Endodermal cell (in vitro differentiated cells): ENCODE measurements at regions not wholly inside any gene's neighbourhood (a gene's known extent, or its start where the extent isn't known, plus 50 kb on each side); places are given as distances from the start of the nearest gene placed in this dataset.
"Not testable (repeated sequence)": the region's sequence is repeated elsewhere in the genome, so short reads cannot be mapped to it uniquely, and the experiment has no call there.

Experiments used
- DNase-seq: peaks from one replicate; pipeline ENCODE4 v3.0.0-alpha.2; 2017
- H3K27ac ChIP-seq: 2 replicates; pipeline ENCODE4 v1.5.1; 2013; ENCODE audit warnings: mild to moderate bottlenecking, low read depth, low read length, moderate library complexity
- H3K27me3 ChIP-seq: 2 replicates; pipeline ENCODE4 v1.6.1; 2013; ENCODE audit warnings: mild to moderate bottlenecking, low read length, moderate library complexity; ENCODE audit not compliant: insufficient read depth, control insufficient read depth, poor library complexity, severe bottlenecking
- H3K36me3 ChIP-seq: 2 replicates; pipeline ENCODE4 v1.7.0; 2013; ENCODE audit warnings: mild to moderate bottlenecking, low read length, moderate library complexity; ENCODE audit not compliant: control insufficient read depth, insufficient read depth
- H3K4me1 ChIP-seq: one replicate; pipeline ENCODE4 v1.7.0; 2013; ENCODE audit warnings: low read length; ENCODE audit not compliant: control insufficient read depth, insufficient read depth
- H3K4me3 ChIP-seq: 2 replicates; pipeline ENCODE4 v1.5.1; 2013; ENCODE audit warnings: mild to moderate bottlenecking, low read length, moderate library complexity
- H3K9ac ChIP-seq: 2 replicates; pipeline ENCODE4 v1.6.1; 2013; ENCODE audit warnings: mild to moderate bottlenecking, low read length, moderate library complexity; ENCODE audit not compliant: poor library complexity, severe bottlenecking; ENCODE audit errors: extremely low read depth
- H3K9me3 ChIP-seq: 2 replicates; pipeline ENCODE4 v1.6.1; 2013; ENCODE audit warnings: mild to moderate bottlenecking, low read length, moderate library complexity; ENCODE audit not compliant: control insufficient read depth
- H3K27ac Mint-ChIP-seq: 2 replicates; pipeline ENCODE4 v1.8.0; 2020; ENCODE audit warnings: mixed read lengths
- H3K27me3 Mint-ChIP-seq: 2 replicates; pipeline ENCODE4 v1.8.0; 2021; ENCODE audit warnings: mild to moderate bottlenecking, mixed read lengths; ENCODE audit not compliant: insufficient read depth
- H3K36me3 Mint-ChIP-seq: 2 replicates; pipeline ENCODE4 v1.8.0; 2020; ENCODE audit warnings: low read depth, mixed read lengths
- H3K4me1 Mint-ChIP-seq: 2 replicates; pipeline ENCODE4 v1.8.0; 2020; ENCODE audit warnings: mixed read lengths
- H3K4me3 Mint-ChIP-seq: 2 replicates; pipeline ENCODE4 v1.8.0; 2020; ENCODE audit warnings: mild to moderate bottlenecking, moderate library complexity, mixed read lengths
- H3K9me3 Mint-ChIP-seq: 2 replicates; pipeline ENCODE4 v1.8.0; 2020; ENCODE audit warnings: mild to moderate bottlenecking, mixed read lengths
- WGBS, 2 experiments: methylation state at CpG; one replicate each; pipeline versions ENCODE4 v1.1.5 to v1.1.7; 2013; ENCODE audit warnings: missing lambda C conversion rate in 2 of 2, mixed read lengths in 1 of 2; ENCODE audit not compliant: insufficient coverage in 1 of 2, insufficient read length in 1 of 2; 5-methylcytosine and 5-hydroxymethylcytosine counted together
- TF ChIP-seq, protein P1 (sequence below): fragments of 200-600 bp; sonication (generic); conservative IDR thresholded peaks from 2 replicates; pipeline ENCODE4 v1.5.0; 2021; ENCODE audit warnings: antibody characterized with exemption, mild to moderate bottlenecking

DNA sequence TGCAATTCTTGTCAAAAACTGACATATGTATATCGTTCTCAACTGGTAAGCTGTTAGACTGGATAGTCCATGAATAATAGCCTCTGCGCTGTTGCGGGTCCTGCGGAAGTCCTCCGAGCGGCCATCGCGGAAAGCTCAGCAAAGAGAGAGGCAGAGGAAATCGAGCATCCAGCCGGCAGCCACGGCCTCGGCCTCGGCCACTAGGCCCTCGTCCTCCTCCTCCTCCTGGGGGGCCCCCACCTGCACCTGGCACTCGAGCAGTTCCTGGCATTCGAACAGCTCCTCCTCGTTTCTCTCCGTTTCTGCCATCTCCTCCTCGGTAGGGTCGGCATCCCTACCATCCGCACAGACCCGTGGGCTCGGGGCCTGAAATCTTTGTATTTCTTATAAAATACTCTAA lies 111.2 kb upstream of the CYLC1 start:
- not testable (repeated sequence) for H3K9ac ChIP-seq, H3K27ac Mint-ChIP-seq, H3K4me1 ChIP-seq, H3K27ac ChIP-seq, H3K27me3 Mint-ChIP-seq, H3K4me3 ChIP-seq, H3K9me3 ChIP-seq, H3K4me1 Mint-ChIP-seq, H3K4me3 Mint-ChIP-seq, DNase-seq, H3K36me3 Mint-ChIP-seq, H3K27me3 ChIP-seq, H3K36me3 ChIP-seq
- peaks cover 58% of the 10 kb centered on the region for H3K9me3 Mint-ChIP-seq
- 90% methylated on average over 19 of the region's 23 CpGs; no CpG with 5 or more reads in 1 of the 2 experiments for WGBS, 2 experiments

DNA sequence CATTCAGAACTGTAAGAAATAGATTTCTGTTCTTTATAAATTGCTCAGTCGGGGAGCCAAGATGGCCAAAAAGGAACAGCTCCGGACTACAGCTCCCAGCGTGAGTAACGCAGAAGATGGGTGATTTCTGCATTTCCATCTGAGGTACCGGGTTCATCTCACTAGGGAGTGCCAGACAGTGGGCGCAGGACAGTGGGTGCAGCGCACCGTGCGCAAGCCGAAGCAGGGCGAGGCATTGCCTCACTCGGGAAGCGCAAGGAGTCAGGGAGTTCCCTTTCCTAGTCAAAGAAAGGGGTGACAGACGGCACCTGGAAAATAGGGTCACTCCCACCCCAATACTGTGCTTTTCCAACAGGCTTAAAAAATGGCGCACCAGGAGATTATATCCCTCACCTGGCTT lies 110.5 kb upstream of the CYLC1 start:
- not testable (repeated sequence) for H3K27ac Mint-ChIP-seq, H3K9me3 ChIP-seq, H3K4me1 Mint-ChIP-seq, H3K36me3 ChIP-seq, H3K9ac ChIP-seq, H3K27me3 ChIP-seq, H3K4me1 ChIP-seq, DNase-seq, H3K4me3 Mint-ChIP-seq, H3K27ac ChIP-seq, H3K27me3 Mint-ChIP-seq, H3K36me3 Mint-ChIP-seq, H3K4me3 ChIP-seq
- H3K9me3 Mint-ChIP-seq, result peaks cover 54% of the 10 kb centered on the region
- 88 to 100% methylated on average over 1 to 6 of the region's 15 CpGs for WGBS, 2 experiments

DNA sequence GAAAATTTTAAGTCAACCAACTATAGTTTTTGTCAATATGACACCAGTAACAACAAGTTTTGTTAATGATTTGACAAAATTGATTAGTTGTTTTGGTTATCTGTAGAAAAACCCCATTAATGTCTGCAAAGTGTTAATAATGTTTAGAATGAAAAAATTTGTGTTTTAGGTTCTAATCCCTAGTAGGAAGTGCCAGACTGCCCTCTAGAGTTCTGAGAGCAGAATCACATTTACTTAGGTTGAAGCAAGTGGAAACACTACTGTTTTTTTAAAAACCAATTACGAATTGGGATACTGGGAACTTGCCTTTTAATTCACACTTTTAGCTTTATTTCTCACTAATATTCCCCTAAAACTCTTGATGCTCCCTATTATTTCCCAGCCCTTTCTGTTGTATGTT lies 101.1 kb upstream of the CYLC1 start:
- no peaks in the 10 kb centered on the region for H3K36me3 ChIP-seq
- WGBS, 2 experiments, result 0 to 58% methylated on average over 1 of the region's 1 CpG

DNA sequence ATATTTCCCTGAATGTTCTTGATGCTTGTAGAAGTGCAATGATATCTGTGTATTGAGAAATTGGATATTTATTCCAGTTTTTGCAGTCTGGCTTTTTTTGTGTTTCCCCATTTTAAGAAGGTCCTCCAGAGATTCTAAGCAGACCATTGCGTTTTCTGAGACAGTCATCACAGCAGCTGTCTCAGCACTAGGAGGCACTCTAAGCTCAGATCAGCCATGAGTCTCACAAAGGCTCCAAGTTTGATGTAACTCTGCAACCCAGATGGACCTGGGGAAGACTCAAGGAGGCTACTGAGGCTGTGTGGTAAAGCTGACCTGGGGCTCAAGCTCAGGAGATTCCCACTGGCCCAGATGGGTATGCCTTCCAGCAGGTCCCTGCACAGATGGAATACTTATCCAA lies 89.3 kb upstream of the CYLC1 start:
- Histone ChIP-seq H3K9ac (no peak overlapping the region), H3K4me1 (no peaks in the 10 kb centered on the region), H3K4me3 (no peak overlapping the region), H3K27me3 (no peaks in the 10 kb centered on the region), H3K27ac (no peak overlapping the region), H3K9me3 (no peaks in the 10 kb centered on the region), H3K36me3 (no peaks in the 10 kb centered on the region)
- Mint-ChIP-seq H3K27me3 (no peaks in the 10 kb centered on the region), H3K27ac (no peak overlapping the region), H3K4me1 (no peaks in the 10 kb centered on the region), H3K36me3 (no peaks in the 10 kb centered on the region), H3K9me3 (peaks cover 36% of the 10 kb centered on the region), H3K4me3 (no peak overlapping the region)
- peak; percentile 70 for DNase-seq
- WGBS, 2 experiments, result 48% methylated on average over 1 of the region's 1 CpG; no CpG with 5 or more reads in 1 of the 2 experiments
- TF ChIP-seq, protein P1, sequence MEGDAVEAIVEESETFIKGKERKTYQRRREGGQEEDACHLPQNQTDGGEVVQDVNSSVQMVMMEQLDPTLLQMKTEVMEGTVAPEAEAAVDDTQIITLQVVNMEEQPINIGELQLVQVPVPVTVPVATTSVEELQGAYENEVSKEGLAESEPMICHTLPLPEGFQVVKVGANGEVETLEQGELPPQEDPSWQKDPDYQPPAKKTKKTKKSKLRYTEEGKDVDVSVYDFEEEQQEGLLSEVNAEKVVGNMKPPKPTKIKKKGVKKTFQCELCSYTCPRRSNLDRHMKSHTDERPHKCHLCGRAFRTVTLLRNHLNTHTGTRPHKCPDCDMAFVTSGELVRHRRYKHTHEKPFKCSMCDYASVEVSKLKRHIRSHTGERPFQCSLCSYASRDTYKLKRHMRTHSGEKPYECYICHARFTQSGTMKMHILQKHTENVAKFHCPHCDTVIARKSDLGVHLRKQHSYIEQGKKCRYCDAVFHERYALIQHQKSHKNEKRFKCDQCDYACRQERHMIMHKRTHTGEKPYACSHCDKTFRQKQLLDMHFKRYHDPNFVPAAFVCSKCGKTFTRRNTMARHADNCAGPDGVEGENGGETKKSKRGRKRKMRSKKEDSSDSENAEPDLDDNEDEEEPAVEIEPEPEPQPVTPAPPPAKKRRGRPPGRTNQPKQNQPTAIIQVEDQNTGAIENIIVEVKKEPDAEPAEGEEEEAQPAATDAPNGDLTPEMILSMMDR, result peak; percentile 73

More for the DNA sequence above, 101.1 kb upstream of the CYLC1 start:
- no peak for DNase-seq
- Mint-ChIP-seq H3K4me3 (no peak overlapping the region), H3K27ac (no peak overlapping the region), H3K27me3 (no peaks in the 10 kb centered on the region), H3K9me3 (peaks cover 18% of the 10 kb centered on the region), H3K4me1 (peaks cover 2% of the 10 kb centered on the region), H3K36me3 (no peaks in the 10 kb centered on the region)
- TF ChIP-seq, protein P1, result peak; percentile 77
- Histone ChIP-seq H3K4me3 (no peak overlapping the region), H3K9ac (no peak overlapping the region), H3K27me3 (no peaks in the 10 kb centered on the region), H3K9me3 (no peaks in the 10 kb centered on the region), H3K27ac (no peak overlapping the region), H3K4me1 (no peaks in the 10 kb centered on the region)
